B cell (primary cell): ENCODE measurements at regions not wholly inside any gene's neighbourhood (a gene's known extent, or its start where the extent isn't known, plus 50 kb on each side); places are given as distances from the start of the nearest gene placed in this dataset.

Source experiments
- ATAC-seq: fragments of 200-7000 bp; cut with Tn5 transposase; one replicate; pipeline ENCODE4 v1.10.0; 2021; ENCODE audit warnings: low read depth, mild to moderate bottlenecking, moderate number of reproducible peaks, moderate library complexity
- CTCF ChIA-PET: fragments of 350-600 bp; sonication (Branson Sonifier 250); formaldehyde crosslinking; loops from one replicate; lab custom pipeline; 2021; ENCODE audit warnings: antibody characterized with exemption, inconsistent platforms; lab: Charles Lee
- POLR2A ChIA-PET: fragments of 350-600 bp; sonication (Branson Sonifier 250); formaldehyde crosslinking; loops from one replicate; lab custom pipeline; 2021; ENCODE audit warnings: antibody characterized with exemption; lab: Charles Lee
- DNase-seq: peaks from one replicate; pipeline ENCODE4 v3.0.0; 2013
- H2AFZ ChIP-seq: 2 replicates; pipeline ENCODE4 v1.6.1; 2012; ENCODE audit warnings: mild to moderate bottlenecking, low read depth, low read length; ENCODE audit not compliant: insufficient read depth, poor library complexity, severe bottlenecking
- H3K27ac ChIP-seq, 2 donors: 1 replicate in 1 of 2; 2 replicates in 1 of 2; pipeline ENCODE4 v1.5.1; 2012 to 2013; ENCODE audit warnings: low read length in 2 of 2, mild to moderate bottlenecking in 2 of 2, moderate library complexity in 1 of 2
- H3K27me3 ChIP-seq, 4 experiments: fragments of 200-600 bp in 1 of 4; sonication (generic) in 1 of 4; replicated peaks in 1 of 4; 1 replicate in 2 of 4; 2 replicates in 2 of 4; pipeline versions ENCODE4 v1.6.1 to v1.7.0; 2013 to 2016; ENCODE audit warnings: low read length in 3 of 4, mild to moderate bottlenecking in 2 of 4, mixed read lengths in 1 of 4, moderate library complexity in 1 of 4; ENCODE audit not compliant: insufficient read depth in 4 of 4, control insufficient read depth in 3 of 4; ENCODE audit errors: control extremely low read depth in 1 of 4
- H3K36me3 ChIP-seq, 2 experiments: replicated peaks in 1 of 2; 1 replicate in 1 of 2; 2 replicates in 1 of 2; pipeline versions ENCODE4 v1.6.1 to v1.7.1; 2013; ENCODE audit warnings: low read length in 1 of 2; ENCODE audit not compliant: insufficient read depth in 2 of 2, control insufficient read depth in 1 of 2; ENCODE audit errors: control extremely low read depth in 1 of 2, extremely low read depth in 1 of 2
- H3K4me1 ChIP-seq, 2 donors: fragments of 200-600 bp in 1 of 2; sonication (generic) in 1 of 2; 1 replicate in 1 of 2; 2 replicates in 1 of 2; pipeline versions ENCODE4 v1.5.1 to v1.6.1; 2013 to 2017; ENCODE audit warnings: low read length in 2 of 2; ENCODE audit not compliant: control insufficient read depth in 2 of 2, insufficient read depth in 2 of 2
- H3K4me2 ChIP-seq: replicated peaks from 2 replicates; pipeline ENCODE3; 2012; ENCODE audit warnings: mild to moderate bottlenecking, low read depth, low read length; ENCODE audit not compliant: poor library complexity, severe bottlenecking
- H3K4me3 ChIP-seq, 5 experiments: fragments of 200-600 bp in 1 of 5; sonication (generic) in 1 of 5; 1 replicate in 3 of 5; 2 replicates in 2 of 5; pipeline versions ENCODE4 v1.5.1 to v1.7.0; 2011 to 2016; ENCODE audit warnings: low read length in 4 of 5, mild to moderate bottlenecking in 4 of 5, low read depth in 2 of 5, control low read depth in 1 of 5, moderate library complexity in 1 of 5; ENCODE audit not compliant: insufficient read depth in 1 of 5; ENCODE audit errors: control extremely low read depth in 1 of 5, extremely low read depth in 1 of 5
- H3K79me2 ChIP-seq: fragments of 200-600 bp; sonication (generic); one replicate; pipeline ENCODE4 v1.6.0; 2016; ENCODE audit warnings: low read length; ENCODE audit not compliant: control insufficient read depth, insufficient read depth
- H3K9ac ChIP-seq: fragments of 200-600 bp; sonication (generic); 2 replicates; pipeline ENCODE4 v1.6.1; 2017; ENCODE audit warnings: mild to moderate bottlenecking, low read length, moderate library complexity
- H3K9me3 ChIP-seq, 3 donors: one replicate each; pipeline versions ENCODE4 v1.6.1 to v1.7.1; 2013; ENCODE audit warnings: low read length in 2 of 3; ENCODE audit not compliant: control insufficient read depth in 2 of 3, insufficient read depth in 1 of 3; ENCODE audit errors: control extremely low read depth in 1 of 3
- H4K20me1 ChIP-seq: 2 replicates; pipeline ENCODE4 v1.6.0; 2012; ENCODE audit warnings: mild to moderate bottlenecking, low read length; ENCODE audit not compliant: insufficient read depth, control insufficient read depth, poor library complexity, severe bottlenecking
- H3K27ac Mint-ChIP-seq: one replicate; pipeline ENCODE4 v1.8.0; 2021; ENCODE audit warnings: mixed read lengths
- H3K27me3 Mint-ChIP-seq: one replicate; pipeline ENCODE4 v1.8.0; 2021; ENCODE audit warnings: mixed read lengths
- H3K4me1 Mint-ChIP-seq: one replicate; pipeline ENCODE4 v1.8.0; 2021; ENCODE audit warnings: mixed read lengths
- H3K4me3 Mint-ChIP-seq: one replicate; pipeline ENCODE4 v1.8.0; 2021; ENCODE audit warnings: mixed read lengths
- H3K9me3 Mint-ChIP-seq: one replicate; pipeline ENCODE4 v1.8.0; 2022; ENCODE audit warnings: mixed read lengths; ENCODE audit not compliant: insufficient read depth
- CTCF ChIP-seq: fragments of 200-600 bp; IDR thresholded peaks from one replicate; pipeline ENCODE4 v1.8.0; 2022; ENCODE audit warnings: antibody characterized with exemption, mild to moderate bottlenecking
- EZH2 ChIP-seq: IDR thresholded peaks from 2 replicates; pipeline ENCODE4 v1.6.1; 2012; ENCODE audit warnings: borderline replicate concordance, low read depth, mild to moderate bottlenecking, moderate library complexity, low read length; ENCODE audit not compliant: insufficient read depth, poor library complexity, severe bottlenecking
- WGBS: methylation state at CpG from one replicate; pipeline ENCODE4 v1.1.5; 2013; ENCODE audit warnings: missing lambda C conversion rate; ENCODE audit not compliant: insufficient coverage; 5-methylcytosine and 5-hydroxymethylcytosine counted together
- intact Hi-C: fragments of 100-400 bp; cut with micrococcal nuclease; formaldehyde crosslinking; loops from one replicate; pipeline ENCODE4 v1.10.0; 2022

GRCh38 chr5:128825826-128826225 lies 139.5 kb upstream of the SLC27A6 start:
- H4K20me1 ChIP-seq: no peaks in the 10 kb centered on the region
- H3K79me2 ChIP-seq: no peaks in the 10 kb centered on the region
- ATAC-seq: no peak
- Mint-ChIP-seq H3K9me3 (no peaks in the 10 kb centered on the region), H3K4me3 (no peak overlapping the region), H3K27me3 (no peaks in the 10 kb centered on the region), H3K4me1 (no peaks in the 10 kb centered on the region), H3K27ac (no peak overlapping the region)
- no peaks in the 10 kb centered on the region for H3K4me1 ChIP-seq
- H3K36me3 ChIP-seq: no peaks in the 10 kb centered on the region
- no peak overlapping the region for H3K4me3 ChIP-seq
- H2AFZ ChIP-seq: no peak overlapping the region
- intact Hi-C loops: no loop called here
- no peaks in the 10 kb centered on the region for H3K9me3 ChIP-seq
- no peak overlapping the region for H3K9ac ChIP-seq
- no peak overlapping the region for H3K27ac ChIP-seq
- DNase-seq: no peak
- no peak overlapping the region for H3K4me2 ChIP-seq
- H3K27me3 ChIP-seq: no peaks in the 10 kb centered on the region
- WGBS: no CpG with 5 or more reads among the region's 1 CpG
- TF ChIP-seq EZH2: no peak
- CTCF ChIA-PET: no interaction called here
- POLR2A ChIA-PET: no interaction called here

GRCh38 chr5:128826275-128826674 lies 139.0 kb upstream of the SLC27A6 start:
- no peaks in the 10 kb centered on the region for H3K4me1 ChIP-seq
- CTCF ChIA-PET: no interaction called here
- POLR2A ChIA-PET: no interaction called here
- H2AFZ ChIP-seq: no peak overlapping the region
- intact Hi-C loops: no loop called here
- H3K27me3 Mint-ChIP-seq: no peaks in the 10 kb centered on the region
- TF ChIP-seq EZH2 (no peak), CTCF (no peak)
- ATAC-seq (no peak), DNase-seq (no peak)
- H4K20me1 ChIP-seq: no peaks in the 10 kb centered on the region
- H3K36me3 ChIP-seq: no peaks in the 10 kb centered on the region
- H3K27me3 ChIP-seq: no peaks in the 10 kb centered on the region
- H3K9me3 ChIP-seq: no peaks in the 10 kb centered on the region
- no peak overlapping the region for H3K4me3 ChIP-seq
- H3K4me1 Mint-ChIP-seq: no peaks in the 10 kb centered on the region
- H3K4me3 Mint-ChIP-seq: no peak overlapping the region
- H3K79me2 ChIP-seq: no peaks in the 10 kb centered on the region
- H3K27ac ChIP-seq: no peak overlapping the region
- WGBS: 43% methylated on average over 1 of the region's 1 CpG
- no peak overlapping the region for H3K9ac ChIP-seq
- no peak overlapping the region for H3K27ac Mint-ChIP-seq
- H3K9me3 Mint-ChIP-seq: no peaks in the 10 kb centered on the region
- H3K4me2 ChIP-seq: no peak overlapping the region
